IMR-90 (cell line): ENCODE measurements at regions not wholly inside any gene's neighbourhood (a gene's known extent, or its start where the extent isn't known, plus 50 kb on each side); places are given as distances from the start of the nearest gene placed in this dataset.

Experiments used
- ATAC-seq: fragments of 200-7000 bp; cut with Tn5 transposase; 2 replicates; pipeline ENCODE4 v1.9.1; 2020; ENCODE audit warnings: low read depth, mild to moderate bottlenecking, moderate library complexity
- BruUV-seq: library from RNA; stranded (reverse); fragments of 400-500 nt; replicated peaks from 2 replicates; lab custom pipeline; 2021; lab: Mats Ljungman, UMichigan
- CTCF ChIA-PET: fragments of 300-600 bp; formaldehyde crosslinking; extraction: SDS; loops from one replicate; lab custom pipeline; 2021; ENCODE audit warnings: antibody characterized with exemption; lab: Yijun Ruan, JAX
- POLR2A ChIA-PET: fragments of 300-600 bp; sonication (Branson Sonifier 250); formaldehyde crosslinking; loops from one replicate; lab custom pipeline; 2022; ENCODE audit warnings: antibody characterized with exemption; ENCODE audit not compliant: unreplicated experiment; lab: Charles Lee
- DNase-seq: peaks from one replicate; pipeline ENCODE4 v3.0.0; 2013
- H2AFZ ChIP-seq: replicated peaks from 2 replicates; pipeline ENCODE3; 2013; ENCODE audit warnings: low read length, mild to moderate bottlenecking; ENCODE audit not compliant: poor library complexity
- H2AK5ac ChIP-seq: 2 replicates; pipeline ENCODE4 v1.6.1; 2013; ENCODE audit warnings: low read depth, low read length, inconsistent platforms
- H2AK9ac ChIP-seq: replicated peaks from 2 replicates; pipeline ENCODE3; 2013; ENCODE audit warnings: mild to moderate bottlenecking, low read depth, low read length, moderate library complexity; ENCODE audit not compliant: poor library complexity
- H2BK120ac ChIP-seq: 2 replicates; pipeline ENCODE4 v1.6.1; 2013; ENCODE audit warnings: low read depth, low read length, inconsistent platforms
- H2BK15ac ChIP-seq: 3 replicates; pipeline ENCODE4 v1.6.1; 2013; ENCODE audit warnings: low read depth, low read length, inconsistent platforms
- H2BK20ac ChIP-seq: 2 replicates; pipeline ENCODE4 v1.6.1; 2013; ENCODE audit warnings: low read depth, mild to moderate bottlenecking, inconsistent platforms, low read length, moderate library complexity
- H2BK5ac ChIP-seq: 2 replicates; pipeline ENCODE4 v1.6.1; 2013; ENCODE audit warnings: mild to moderate bottlenecking, low read depth, low read length, inconsistent platforms; ENCODE audit not compliant: poor library complexity, severe bottlenecking
- H3K14ac ChIP-seq: replicated peaks from 2 replicates; pipeline ENCODE4 v1.6.1; 2013; ENCODE audit warnings: low read depth, low read length, inconsistent platforms
- H3K18ac ChIP-seq: 2 replicates; pipeline ENCODE4 v1.6.1; 2013; ENCODE audit warnings: low read depth, low read length, control low read depth
- H3K23ac ChIP-seq: 2 replicates; pipeline ENCODE4 v1.6.1; 2013; ENCODE audit warnings: low read depth, low read length, inconsistent platforms
- H3K27ac ChIP-seq: 2 replicates; pipeline ENCODE4 v1.5.1; 2013; ENCODE audit warnings: mild to moderate bottlenecking, control low read depth, low read length; ENCODE audit not compliant: insufficient read depth
- H3K27me3 ChIP-seq: 2 replicates; pipeline ENCODE4 v1.6.1; 2013; ENCODE audit warnings: low read length; ENCODE audit not compliant: control insufficient read depth, insufficient read depth
- H3K36me3 ChIP-seq: 2 replicates; pipeline ENCODE4 v1.6.1; 2013; ENCODE audit warnings: low read length, mixed read lengths; ENCODE audit not compliant: control insufficient read depth, insufficient read depth
- H3K4ac ChIP-seq: 2 replicates; pipeline ENCODE4 v1.6.1; 2013; ENCODE audit warnings: low read depth, low read length, inconsistent platforms
- H3K4me1 ChIP-seq: 2 replicates; pipeline ENCODE4 v1.6.1; 2013; ENCODE audit warnings: low read length, mixed read lengths; ENCODE audit not compliant: control insufficient read depth, insufficient read depth
- H3K4me2 ChIP-seq: 2 replicates; pipeline ENCODE4 v1.6.1; 2013; ENCODE audit warnings: low read depth, mild to moderate bottlenecking, control low read depth, low read length, moderate library complexity
- H3K4me3 ChIP-seq: 2 replicates; pipeline ENCODE4 v1.5.1; 2013; ENCODE audit warnings: low read depth, mild to moderate bottlenecking, control low read depth, low read length, moderate library complexity; ENCODE audit not compliant: insufficient read depth
- H3K56ac ChIP-seq: 2 replicates; pipeline ENCODE4 v1.6.1; 2013; ENCODE audit warnings: low read length, inconsistent platforms; ENCODE audit not compliant: insufficient read depth; ENCODE audit errors: extremely low read depth
- H3K79me1 ChIP-seq, 2 experiments: 2 replicates each; pipeline ENCODE4 v1.6.1; 2013; ENCODE audit warnings: low read length in 2 of 2, inconsistent platforms in 1 of 2, low read depth in 1 of 2
- H3K9ac ChIP-seq: 2 replicates; pipeline ENCODE4 v1.6.1; 2013; ENCODE audit warnings: low read depth, low read length, control low read depth
- H3K9me1 ChIP-seq: 2 replicates; pipeline ENCODE4 v1.6.1; 2013; ENCODE audit warnings: low read length, inconsistent platforms; ENCODE audit not compliant: insufficient read depth
- H3K9me3 ChIP-seq: 2 replicates; pipeline ENCODE4 v1.6.1; 2013; ENCODE audit warnings: low read length; ENCODE audit not compliant: control insufficient read depth, insufficient read depth
- H4K20me1 ChIP-seq: 2 replicates; pipeline ENCODE4 v1.6.1; 2013; ENCODE audit warnings: low read length, inconsistent platforms; ENCODE audit not compliant: insufficient read depth
- H4K5ac ChIP-seq: 2 replicates; pipeline ENCODE4 v1.6.1; 2013; ENCODE audit warnings: mild to moderate bottlenecking, low read depth, low read length, control low read depth
- H4K8ac ChIP-seq, 2 experiments: 2 replicates each; pipeline ENCODE4 v1.6.1; 2013; ENCODE audit warnings: low read depth in 2 of 2, low read length in 2 of 2, control low read depth in 1 of 2, inconsistent platforms in 1 of 2
- H4K91ac ChIP-seq: 2 replicates; pipeline ENCODE4 v1.6.1; 2013; ENCODE audit warnings: low read depth, low read length, inconsistent platforms; ENCODE audit not compliant: insufficient read depth
- BHLHE40 ChIP-seq: fragments of 150-350 bp; IDR thresholded peaks from 2 replicates; pipeline ENCODE4 v1.6.1; 2016; ENCODE audit warnings: mild to moderate bottlenecking, low read depth, low read length
- CEBPB ChIP-seq: IDR thresholded peaks from 2 replicates; pipeline ENCODE4 v1.6.1; 2012; ENCODE audit warnings: low read depth, low read length, improper control_type of control experiment
- CHD1 ChIP-seq: IDR thresholded peaks from 2 replicates; pipeline ENCODE4 v1.6.1; 2012; ENCODE audit warnings: low read depth, low read length, improper control_type of control experiment
- FOS ChIP-seq: fragments of 150-350 bp; IDR thresholded peaks from 2 replicates; pipeline ENCODE4 v1.6.1; 2016; ENCODE audit warnings: low read depth, low read length
- MAFK ChIP-seq: IDR thresholded peaks from 2 replicates; pipeline ENCODE4 v1.6.1; 2012; ENCODE audit warnings: low read depth, low read length, improper control_type of control experiment
- MAZ ChIP-seq: IDR thresholded peaks from 2 replicates; pipeline ENCODE4 v1.6.1; 2012; ENCODE audit warnings: low read depth, mild to moderate bottlenecking, low read length, improper control_type of control experiment, moderate library complexity, borderline replicate concordance
- MXI1 ChIP-seq: IDR thresholded peaks from 2 replicates; pipeline ENCODE4 v1.6.1; 2012; ENCODE audit warnings: low read depth, mild to moderate bottlenecking, low read length, moderate library complexity, borderline replicate concordance
- NFE2L2 ChIP-seq: fragments of 150-350 bp; IDR thresholded peaks from 2 replicates; pipeline ENCODE4 v1.6.1; 2016; ENCODE audit warnings: low read depth, mild to moderate bottlenecking, low read length
- POLR2A ChIP-seq: IDR thresholded peaks from 2 replicates; pipeline ENCODE4 v1.6.1; 2012; ENCODE audit warnings: mild to moderate bottlenecking, low read depth, low read length
- RAD21 ChIP-seq: IDR thresholded peaks from 2 replicates; pipeline ENCODE4 v1.6.1; 2012; ENCODE audit warnings: low read length, improper control_type of control experiment
- RCOR1 ChIP-seq: IDR thresholded peaks from 2 replicates; pipeline ENCODE4 v1.6.1; 2012; ENCODE audit warnings: mild to moderate bottlenecking, low read length, improper control_type of control experiment; ENCODE audit not compliant: insufficient replicate concordance
- RFX5 ChIP-seq: IDR thresholded peaks from 2 replicates; pipeline ENCODE4 v1.8.0; 2012; ENCODE audit warnings: low read depth, mild to moderate bottlenecking, low read length, moderate library complexity
- SMC3 ChIP-seq: fragments of 150-350 bp; IDR thresholded peaks from 2 replicates; pipeline ENCODE4 v1.6.1; 2016; ENCODE audit warnings: low read depth, mild to moderate bottlenecking, antibody characterized with exemption, low read length, moderate library complexity
- WGBS, 2 experiments: methylation state at CpG; one replicate each; pipeline versions ENCODE4 v1.1.5 to v1.1.7; 2013; ENCODE audit warnings: missing lambda C conversion rate in 2 of 2; ENCODE audit not compliant: insufficient read length in 1 of 2; ENCODE audit errors: extremely low coverage in 2 of 2; 5-methylcytosine and 5-hydroxymethylcytosine counted together
- dilution Hi-C: fragments of 300-500 bp; cut with HindIII; formaldehyde crosslinking; loops from one replicate; pipeline ENCODE4 v1.14.3; 2018; ENCODE audit warnings: low sequenced_read_pairs; ENCODE audit not compliant: unreplicated experiment
- in situ Hi-C: fragments of 300-500 bp; cut with MboI; formaldehyde crosslinking; loops from 3 replicates; pipeline ENCODE4 v1.14.3; 2019; ENCODE audit warnings: low sequenced_read_pairs, inconsistent platforms, mixed read lengths
- intact Hi-C: fragments of 100-400 bp; cut with micrococcal nuclease; formaldehyde crosslinking; loops from 2 replicates; pipeline ENCODE4 v1.10.0; 2022
- TF ChIP-seq, protein P1 (sequence below): fragments of 150-350 bp; IDR thresholded peaks from 2 replicates; pipeline ENCODE4 v1.6.1; 2017; ENCODE audit warnings: mild to moderate bottlenecking, antibody characterized with exemption, low read length, low read depth
- TF ChIP-seq, protein P2 (sequence below): fragments of 150-350 bp; IDR thresholded peaks from 2 replicates; pipeline ENCODE4 v1.6.1; 2016; ENCODE audit warnings: low read depth, mild to moderate bottlenecking, low read length, moderate library complexity, borderline replicate concordance
- TF ChIP-seq, protein P3 (sequence below): conservative IDR thresholded peaks from 2 replicates; pipeline ENCODE4 v1.5.1; 2012; ENCODE audit warnings: mild to moderate bottlenecking, low read depth, low read length, improper control_type of control experiment

DNA sequence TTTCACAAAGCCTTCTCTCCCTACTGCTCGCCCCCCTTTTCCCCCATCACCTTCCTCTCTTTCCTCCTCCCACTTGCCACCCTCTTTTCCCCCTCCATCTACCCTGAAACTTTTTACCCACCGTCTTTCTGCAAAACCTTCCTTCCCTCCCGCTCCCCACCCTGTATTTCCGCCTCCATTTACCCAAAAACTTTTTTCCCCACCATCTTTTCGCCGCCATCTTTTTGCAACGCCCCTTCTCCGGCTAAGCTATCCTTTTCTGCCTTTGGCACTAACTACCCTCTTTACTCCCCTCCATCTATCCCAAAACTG, 205.2 kb upstream of the WSB1 start:
- no peak overlapping the region for H3K4me3 ChIP-seq
- peaks cover 6% of the 10 kb centered on the region; the same call in 1 of the 2 replicates for H3K9me3 ChIP-seq
- ChIA-PET CTCF (no interaction called here), POLR2A (no interaction called here)
- no peak overlapping the region for H2AK5ac ChIP-seq
- H3K9me1 ChIP-seq: no peaks in the 10 kb centered on the region
- no peaks in the 10 kb centered on the region for H3K27me3 ChIP-seq
- no peak overlapping the region for H2AFZ ChIP-seq
- dilution Hi-C loops: no loop called here
- 29% methylated on average over 8 of the region's 8 CpGs; no CpG with 5 or more reads in 1 of the 2 experiments for WGBS, 2 experiments
- no peak overlapping the region for H3K14ac ChIP-seq
- DNase-seq (no peak), ATAC-seq (no peak)
- no peak overlapping the region for H4K91ac ChIP-seq
- no peaks in the 10 kb centered on the region for H3K79me1 ChIP-seq
- H4K20me1 ChIP-seq: no peaks in the 10 kb centered on the region
- no peak overlapping the region for H4K5ac ChIP-seq
- no peak overlapping the region for H2AK9ac ChIP-seq
- TF ChIP-seq CEBPB (no peak), RCOR1 (no peak), BHLHE40 (no peak), POLR2A (no peak), NFE2L2 (no peak), CHD1 (no peak), SMC3 (no peak), RFX5 (no peak), MAZ (no peak), MXI1 (no peak), RAD21 (no peak), MAFK (no peak), FOS (no peak)
- TF ChIP-seq, protein P1, sequence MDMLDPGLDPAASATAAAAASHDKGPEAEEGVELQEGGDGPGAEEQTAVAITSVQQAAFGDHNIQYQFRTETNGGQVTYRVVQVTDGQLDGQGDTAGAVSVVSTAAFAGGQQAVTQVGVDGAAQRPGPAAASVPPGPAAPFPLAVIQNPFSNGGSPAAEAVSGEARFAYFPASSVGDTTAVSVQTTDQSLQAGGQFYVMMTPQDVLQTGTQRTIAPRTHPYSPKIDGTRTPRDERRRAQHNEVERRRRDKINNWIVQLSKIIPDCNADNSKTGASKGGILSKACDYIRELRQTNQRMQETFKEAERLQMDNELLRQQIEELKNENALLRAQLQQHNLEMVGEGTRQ: no peak
- TF ChIP-seq, protein P2, sequence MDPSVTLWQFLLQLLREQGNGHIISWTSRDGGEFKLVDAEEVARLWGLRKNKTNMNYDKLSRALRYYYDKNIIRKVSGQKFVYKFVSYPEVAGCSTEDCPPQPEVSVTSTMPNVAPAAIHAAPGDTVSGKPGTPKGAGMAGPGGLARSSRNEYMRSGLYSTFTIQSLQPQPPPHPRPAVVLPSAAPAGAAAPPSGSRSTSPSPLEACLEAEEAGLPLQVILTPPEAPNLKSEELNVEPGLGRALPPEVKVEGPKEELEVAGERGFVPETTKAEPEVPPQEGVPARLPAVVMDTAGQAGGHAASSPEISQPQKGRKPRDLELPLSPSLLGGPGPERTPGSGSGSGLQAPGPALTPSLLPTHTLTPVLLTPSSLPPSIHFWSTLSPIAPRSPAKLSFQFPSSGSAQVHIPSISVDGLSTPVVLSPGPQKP: no peak
- TF ChIP-seq, protein P3, sequence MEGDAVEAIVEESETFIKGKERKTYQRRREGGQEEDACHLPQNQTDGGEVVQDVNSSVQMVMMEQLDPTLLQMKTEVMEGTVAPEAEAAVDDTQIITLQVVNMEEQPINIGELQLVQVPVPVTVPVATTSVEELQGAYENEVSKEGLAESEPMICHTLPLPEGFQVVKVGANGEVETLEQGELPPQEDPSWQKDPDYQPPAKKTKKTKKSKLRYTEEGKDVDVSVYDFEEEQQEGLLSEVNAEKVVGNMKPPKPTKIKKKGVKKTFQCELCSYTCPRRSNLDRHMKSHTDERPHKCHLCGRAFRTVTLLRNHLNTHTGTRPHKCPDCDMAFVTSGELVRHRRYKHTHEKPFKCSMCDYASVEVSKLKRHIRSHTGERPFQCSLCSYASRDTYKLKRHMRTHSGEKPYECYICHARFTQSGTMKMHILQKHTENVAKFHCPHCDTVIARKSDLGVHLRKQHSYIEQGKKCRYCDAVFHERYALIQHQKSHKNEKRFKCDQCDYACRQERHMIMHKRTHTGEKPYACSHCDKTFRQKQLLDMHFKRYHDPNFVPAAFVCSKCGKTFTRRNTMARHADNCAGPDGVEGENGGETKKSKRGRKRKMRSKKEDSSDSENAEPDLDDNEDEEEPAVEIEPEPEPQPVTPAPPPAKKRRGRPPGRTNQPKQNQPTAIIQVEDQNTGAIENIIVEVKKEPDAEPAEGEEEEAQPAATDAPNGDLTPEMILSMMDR: no peak
- H3K27ac ChIP-seq: no peak overlapping the region
- no peak overlapping the region for H3K9ac ChIP-seq
- no peak overlapping the region for H3K56ac ChIP-seq
- BruUV-seq: no TSS peak
- no peak overlapping the region for H2BK120ac ChIP-seq
- no peak overlapping the region for H3K4ac ChIP-seq
- H3K23ac ChIP-seq: no peak overlapping the region
- H2BK5ac ChIP-seq: no peak overlapping the region
- in situ Hi-C loops: no loop called here
- intact Hi-C loops: no loop called here
- H3K4me1 ChIP-seq: no peaks in the 10 kb centered on the region
- no peaks in the 10 kb centered on the region for H3K36me3 ChIP-seq
- no peak overlapping the region for H4K8ac ChIP-seq
- no peak overlapping the region for H3K18ac ChIP-seq
- H2BK15ac ChIP-seq: no peak overlapping the region
- no peak overlapping the region for H3K4me2 ChIP-seq
- no peak overlapping the region for H2BK20ac ChIP-seq
